ENCODE measurements at regions not wholly inside any gene's neighbourhood (a gene's known extent, or its start where the extent isn't known, plus 50 kb on each side); places are given as distances from the start of the nearest gene placed in this dataset.
"Not testable (repeated sequence)": the region's sequence is repeated elsewhere in the genome, so short reads cannot be mapped to it uniquely, and the experiment has no call there.

DNA sequence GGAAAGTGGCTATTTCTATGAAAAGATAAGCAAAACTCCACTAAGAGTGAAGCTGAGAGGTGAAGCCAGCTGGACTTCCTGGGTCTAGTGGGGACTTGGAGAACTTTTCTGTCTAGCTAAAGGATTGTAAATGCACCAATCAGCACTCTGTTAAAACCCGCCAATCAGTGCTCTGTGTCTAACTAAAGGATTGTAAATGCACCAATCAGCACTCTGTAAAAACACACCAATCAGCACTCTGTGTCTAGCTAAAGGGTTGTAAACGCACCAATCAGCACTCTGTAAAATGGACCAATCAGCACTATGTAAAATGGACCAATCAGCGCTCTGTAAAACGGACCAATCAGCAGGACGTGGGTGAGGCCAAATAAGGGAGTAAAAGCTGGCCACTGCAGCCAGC, 364.8 kb upstream of the GRAMD2B start:
- not testable (repeated sequence) for TF ChIP-seq CTCF, POLR2A (IDR thresholded peaks at IDR 0.05)
